HG03025 (cell line): ENCODE measurements at regions not wholly inside any gene's neighbourhood (a gene's known extent, or its start where the extent isn't known, plus 50 kb on each side); places are given as distances from the start of the nearest gene placed in this dataset.

Experiments
- ATAC-seq: cut with Tn5 transposase; IDR thresholded peaks from one replicate; pipeline ENCODE4 v1.9.1; 2021; ENCODE audit warnings: mild to moderate bottlenecking, moderate library complexity; ENCODE audit not compliant: unreplicated experiment, low FRiP score

- ATAC-seq = no peak
Measured at GRCh38 chr2:18104595-18105224, 226.2 kb downstream of the KCNS3 start.

- no peak for ATAC-seq
Measured at GRCh38 chr2:18096836-18097405, 218.5 kb downstream of the KCNS3 start.

GRCh38 chr2:18094277-18094676 is 215.8 kb downstream of the KCNS3 start:
- no peak for ATAC-seq

GRCh38 chr2:18093196-18093595 is 214.7 kb downstream of the KCNS3 start:
- no peak for ATAC-seq

- ATAC-seq = no peak
Measured at GRCh38 chr2:18092760-18093159, 214.3 kb downstream of the KCNS3 start.

GRCh38 chr2:18085593-18085992 is 207.1 kb downstream of the KCNS3 start:
- no peak for ATAC-seq

GRCh38 chr2:18084376-18084775 is 205.9 kb downstream of the KCNS3 start:
- no peak for ATAC-seq

GRCh38 chr2:18083806-18084205 is 205.3 kb downstream of the KCNS3 start:
- no peak for ATAC-seq

GRCh38 chr2:18078216-18078615 is 199.7 kb downstream of the KCNS3 start:
- ATAC-seq = no peak

GRCh38 chr2:18077704-18078103 is 199.2 kb downstream of the KCNS3 start:
- ATAC-seq = no peak

- no peak for ATAC-seq
Measured at GRCh38 chr2:18077231-18077630, 198.8 kb downstream of the KCNS3 start.

GRCh38 chr2:18074476-18074875 is 196.0 kb downstream of the KCNS3 start:
- no peak for ATAC-seq

- no peak for ATAC-seq
Measured at GRCh38 chr2:18073601-18074000, 195.1 kb downstream of the KCNS3 start.

GRCh38 chr2:18067588-18068384 is 189.3 kb downstream of the KCNS3 start:
- no peak for ATAC-seq

- no peak for ATAC-seq
Measured at GRCh38 chr2:18066894-18067293, 188.4 kb downstream of the KCNS3 start.

- no peak for ATAC-seq
Measured at GRCh38 chr2:18066066-18066465, 187.6 kb downstream of the KCNS3 start.

- ATAC-seq = no peak
Measured at GRCh38 chr2:18065249-18065648, 186.8 kb downstream of the KCNS3 start.

- ATAC-seq = no peak
Measured at GRCh38 chr2:18063826-18064470, 185.5 kb downstream of the KCNS3 start.

- no peak for ATAC-seq
Measured at GRCh38 chr2:18062892-18063291, 184.4 kb downstream of the KCNS3 start.

- ATAC-seq = no peak
Measured at GRCh38 chr2:18061717-18062116, 183.2 kb downstream of the KCNS3 start.

GRCh38 chr2:18057657-18058056 is 179.2 kb downstream of the KCNS3 start:
- no peak for ATAC-seq
